K562 (cell line): ENCODE measurements at regions not wholly inside any gene's neighbourhood (a gene's known extent, or its start where the extent isn't known, plus 50 kb on each side); places are given as distances from the start of the nearest gene placed in this dataset.

Source experiments
- ATAC-seq: fragments of 200-7000 bp; cut with Tn5 transposase; 3 replicates; pipeline ENCODE4 v1.9.1; 2020; ENCODE audit warnings: moderate library complexity
- BruUV-seq: library from RNA; stranded (reverse); fragments of 400-500 nt; replicated peaks from 2 replicates; lab custom pipeline; 2021; lab: Mats Ljungman, UMichigan
- CTCF ChIA-PET: fragments of 300-600 bp; formaldehyde crosslinking; extraction: SDS; loops from one replicate; lab custom pipeline; 2021; ENCODE audit warnings: low intra/inter-chr PET ratio; lab: Yijun Ruan, JAX
- POLR2A ChIA-PET: fragments of 300-600, 350-650 bp; sonication (Branson Sonifier 250); formaldehyde crosslinking; extraction: SDS; loops from one replicate; lab custom pipeline; 2021; ENCODE audit warnings: antibody characterized with exemption, inconsistent platforms; lab: Yijun Ruan, JAX
- DNase-seq, 4 experiments: peaks; one replicate each; pipeline versions ENCODE4 v3.0.0 to v3.0.0-alpha.2; 2011 to 2018; ENCODE audit warnings: low spot score in 3 of 4, mixed read lengths in 3 of 4; ENCODE audit errors: extremely low read depth in 1 of 4
- FAIRE-seq: peaks from 2 replicates; lab custom pipeline; 2011; peaks lifted over from hg19 to GRCh38; lab: Jason Lieb, UNC
- H2AFZ ChIP-seq: 2 replicates; pipeline ENCODE4 v1.6.0; 2011; ENCODE audit warnings: low read depth, low read length, control low read depth, inconsistent platforms
- H3K27ac ChIP-seq: fragments of 200-600 bp; 3 replicates; pipeline ENCODE4 v1.8.0; 2011; ENCODE audit warnings: low read depth, mild to moderate bottlenecking, control low read depth, inconsistent platforms, low read length, moderate library complexity, mixed read lengths; ENCODE audit errors: extremely low read depth
- H3K27me3 ChIP-seq, 2 experiments: fragments of 300-600 bp in 1 of 2; 2 replicates in 1 of 2; 3 replicates in 1 of 2; pipeline versions ENCODE4 v1.6.0 to v1.8.0; 2011; ENCODE audit warnings: inconsistent platforms in 2 of 2, low read length in 2 of 2, mild to moderate bottlenecking in 1 of 2, mixed read lengths in 1 of 2, moderate library complexity in 1 of 2; ENCODE audit not compliant: control insufficient read depth in 2 of 2, insufficient read depth in 2 of 2
- H3K36me3 ChIP-seq: fragments of 300-600 bp; 3 replicates; pipeline ENCODE4 v1.8.0; 2011; ENCODE audit warnings: mild to moderate bottlenecking, low read length, inconsistent platforms; ENCODE audit not compliant: control insufficient read depth, insufficient read depth
- H3K4me1 ChIP-seq, 2 experiments: fragments of 200-600 bp in 1 of 2; replicated peaks in 1 of 2; 2 replicates in 1 of 2; 3 replicates in 1 of 2; pipeline versions ENCODE4 v1.5.1 to v1.8.0; 2011; ENCODE audit warnings: inconsistent platforms in 2 of 2, low read length in 2 of 2, mild to moderate bottlenecking in 1 of 2, mixed read lengths in 1 of 2, moderate library complexity in 1 of 2; ENCODE audit not compliant: control insufficient read depth in 2 of 2, insufficient read depth in 2 of 2
- H3K4me2 ChIP-seq: 2 replicates; pipeline ENCODE4 v1.6.1; 2011; ENCODE audit warnings: low read length, control low read depth, inconsistent platforms, mixed read lengths; ENCODE audit not compliant: insufficient read depth
- H3K4me3 ChIP-seq: fragments of 200-600 bp; sonication (generic), shearing (Covaris generic); 2 replicates; pipeline ENCODE4 v1.5.1; 2016; ENCODE audit warnings: control low read depth, inconsistent platforms
- H3K79me2 ChIP-seq: fragments of 200-600 bp; 3 replicates; pipeline ENCODE4 v1.8.0; 2011; ENCODE audit warnings: low read length, inconsistent platforms; ENCODE audit not compliant: control insufficient read depth, insufficient read depth
- H3K9ac ChIP-seq, 2 experiments: 2 replicates each; pipeline versions ENCODE4 v1.6.0 to v1.6.1; 2011; ENCODE audit warnings: low read depth in 2 of 2, low read length in 2 of 2, control low read depth in 1 of 2, inconsistent platforms in 1 of 2, mild to moderate bottlenecking in 1 of 2, mixed read lengths in 1 of 2; ENCODE audit not compliant: insufficient read depth in 1 of 2
- H3K9me1 ChIP-seq: one replicate; pipeline ENCODE4 v1.6.0; 2011; ENCODE audit warnings: inconsistent platforms, mild to moderate bottlenecking, low read length, moderate library complexity; ENCODE audit not compliant: control insufficient read depth, insufficient read depth
- H3K9me3 ChIP-seq: replicated peaks from 2 replicates; pipeline ENCODE4 v1.5.1; 2011; ENCODE audit warnings: low read depth, low read length, inconsistent platforms; ENCODE audit not compliant: control insufficient read depth, insufficient read depth
- H4K20me1 ChIP-seq: replicated peaks from 2 replicates; pipeline ENCODE4 v1.6.1; 2011; ENCODE audit warnings: low read length, inconsistent platforms, mixed read lengths; ENCODE audit not compliant: control insufficient read depth, insufficient read depth
- CREB3L1 ChIP-seq: fragments of 450-650 bp; IDR thresholded peaks from 2 replicates; pipeline ENCODE4 v1.6.1; 2014; ENCODE audit warnings: low read depth, mild to moderate bottlenecking, moderate library complexity, borderline replicate concordance
- DDX20 ChIP-seq: fragments of 450-650 bp; IDR thresholded peaks from 2 replicates; pipeline ENCODE4 v1.6.1; 2016; ENCODE audit warnings: missing genetic modification characterization, low read depth, mild to moderate bottlenecking, missing compliant biosample characterization, moderate library complexity
- HIVEP1 ChIP-seq: fragments of 250-450 bp; sonication (Bioruptor Pico); IDR thresholded peaks from 2 replicates; pipeline ENCODE4 v1.4.0; 2020; ENCODE audit warnings: mild to moderate bottlenecking
- HMGXB4 ChIP-seq: sonication (generic); formaldehyde crosslinking; IDR thresholded peaks from 2 replicates; pipeline ENCODE4 v1.8.1; 2023; ENCODE audit warnings: mild to moderate bottlenecking, missing genetic modification reagents
- KDM2B ChIP-seq: fragments of 250-450 bp; sonication (Bioruptor Pico); IDR thresholded peaks from 2 replicates; pipeline ENCODE4 v1.8.0; 2021; ENCODE audit warnings: mild to moderate bottlenecking, moderate library complexity
- MCM5 ChIP-seq: fragments of 450-650 bp; IDR thresholded peaks from 2 replicates; pipeline ENCODE4 v1.6.1; 2016; ENCODE audit warnings: low read depth
- MTA3 ChIP-seq: fragments of 450-650 bp; formaldehyde crosslinking; IDR thresholded peaks from 2 replicates; pipeline ENCODE4 v1.6.1; 2017; ENCODE audit warnings: mild to moderate bottlenecking, borderline replicate concordance
- RBM17 ChIP-seq: fragments of 200-400 bp; formaldehyde crosslinking; IDR thresholded peaks from 2 replicates; pipeline ENCODE4 v1.6.1; 2017; ENCODE audit warnings: low read depth, mild to moderate bottlenecking, low read length, borderline replicate concordance
- RERE ChIP-seq: sonication (generic); formaldehyde crosslinking; IDR thresholded peaks from 2 replicates; pipeline ENCODE4 v1.8.0; 2023; ENCODE audit warnings: missing genetic modification reagents, mild to moderate bottlenecking, borderline replicate concordance
- ZEB2 ChIP-seq: fragments of 450-650 bp; IDR thresholded peaks from 2 replicates; pipeline ENCODE4 v1.6.1; 2016
- ZNF347 ChIP-seq: fragments of 450-650 bp; formaldehyde crosslinking; IDR thresholded peaks from 2 replicates; pipeline ENCODE4 v1.4.0; 2020; ENCODE audit warnings: low read depth, mild to moderate bottlenecking, moderate library complexity
- ZNF449 ChIP-seq: fragments of 250-450 bp; sonication (Bioruptor Pico); IDR thresholded peaks from 2 replicates; pipeline ENCODE4 v1.8.0; 2022; ENCODE audit warnings: moderate library complexity, mild to moderate bottlenecking, inconsistent platforms
- WGBS: fragments of 100-300 bp; shearing (Covaris generic); methylation state at CpG from one replicate; pipeline ENCODE4 v1.1.6; 2016; ENCODE audit warnings: low coverage, mixed read lengths; ENCODE audit not compliant: insufficient coverage; ENCODE audit errors: missing lambda C conversion rate; 5-methylcytosine and 5-hydroxymethylcytosine counted together
- in situ Hi-C: fragments of 300-500 bp; cut with MboI; formaldehyde crosslinking; loops from 4 replicates; pipeline ENCODE4 v1.15.0; 2018; ENCODE audit warnings: inconsistent platforms, mixed read lengths
- intact Hi-C: fragments of 100-400 bp; cut with micrococcal nuclease; formaldehyde crosslinking; loops from 2 replicates; pipeline ENCODE4 v1.14.2; 2022

GRCh38 chrX:30015440-30015839 is 199.9 kb upstream of the MAGEB2 start:
- Histone ChIP-seq H3K27ac (no peak overlapping the region), H3K9me3 (no peaks in the 10 kb centered on the region; the same call in 1 of the 2 replicates), H3K4me3 (no peak overlapping the region), H2AFZ (no peak overlapping the region), H4K20me1 (no peaks in the 10 kb centered on the region), H3K9me1 (no peaks in the 10 kb centered on the region), H3K4me2 (no peak overlapping the region), H3K36me3 (no peaks in the 10 kb centered on the region), H3K9ac (no peak overlapping the region), H3K27me3 (no peaks in the 10 kb centered on the region), H3K79me2 (no peaks in the 10 kb centered on the region), H3K4me1 (no peaks in the 10 kb centered on the region)
- no peak for FAIRE-seq
- ChIA-PET POLR2A (no interaction called here), CTCF (no interaction called here)
- in situ Hi-C loops (no loop called here), intact Hi-C loops (no loop called here)
- no peak for DNase-seq
- TF ChIP-seq ZNF347 (CRISPR knock-in tag) (no peak), HMGXB4 (CRISPR knock-in tag) (no peak), RBM17 (no peak), MTA3 (no peak), DDX20 (tag) (no peak), KDM2B (CRISPR knock-in tag) (no peak), ZEB2 (no peak), CREB3L1 (no peak), MCM5 (no peak), ZNF449 (CRISPR knock-in tag) (no peak), HIVEP1 (no peak), RERE (CRISPR knock-in tag) (no peak)
- ATAC-seq: no peak
- no TSS peak for BruUV-seq
- WGBS: 7% methylated on average over 3 of the region's 3 CpGs
